ENCODE measurements at regions not wholly inside any gene's neighbourhood (a gene's known extent, or its start where the extent isn't known, plus 50 kb on each side); places are given as distances from the start of the nearest gene placed in this dataset.

GRCh38 chr10:84088626-84089025, 50.7 kb upstream of the GHITM start:
- no peak for DNase-seq (ENCODE audit: low read depth in 2 of 2, low spot score in 1 of 2)

- DNase-seq (ENCODE audit: low read depth in 2 of 2, low spot score in 1 of 2): no peak
Measured at GRCh38 chr10:84089162-84089561, 50.1 kb upstream of the GHITM start.

All from stimulated activated CD8-positive, alpha-beta memory T cell treated with anti-CD3 and anti-CD28 coated beads, Interleukin-4, amount 100 ng/mL, for 4 hours (primary cell).